ENCODE measurements at regions not wholly inside any gene's neighbourhood (a gene's known extent, or its start where the extent isn't known, plus 50 kb on each side); places are given as distances from the start of the nearest gene placed in this dataset.

GRCh38 chr9:1157836-1158235 is 107.7 kb downstream of the DMRT2 start:
- TF ChIP-seq, protein P1, sequence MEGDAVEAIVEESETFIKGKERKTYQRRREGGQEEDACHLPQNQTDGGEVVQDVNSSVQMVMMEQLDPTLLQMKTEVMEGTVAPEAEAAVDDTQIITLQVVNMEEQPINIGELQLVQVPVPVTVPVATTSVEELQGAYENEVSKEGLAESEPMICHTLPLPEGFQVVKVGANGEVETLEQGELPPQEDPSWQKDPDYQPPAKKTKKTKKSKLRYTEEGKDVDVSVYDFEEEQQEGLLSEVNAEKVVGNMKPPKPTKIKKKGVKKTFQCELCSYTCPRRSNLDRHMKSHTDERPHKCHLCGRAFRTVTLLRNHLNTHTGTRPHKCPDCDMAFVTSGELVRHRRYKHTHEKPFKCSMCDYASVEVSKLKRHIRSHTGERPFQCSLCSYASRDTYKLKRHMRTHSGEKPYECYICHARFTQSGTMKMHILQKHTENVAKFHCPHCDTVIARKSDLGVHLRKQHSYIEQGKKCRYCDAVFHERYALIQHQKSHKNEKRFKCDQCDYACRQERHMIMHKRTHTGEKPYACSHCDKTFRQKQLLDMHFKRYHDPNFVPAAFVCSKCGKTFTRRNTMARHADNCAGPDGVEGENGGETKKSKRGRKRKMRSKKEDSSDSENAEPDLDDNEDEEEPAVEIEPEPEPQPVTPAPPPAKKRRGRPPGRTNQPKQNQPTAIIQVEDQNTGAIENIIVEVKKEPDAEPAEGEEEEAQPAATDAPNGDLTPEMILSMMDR (IDR thresholded peaks at IDR 0.05; ENCODE audit: insufficient read depth, low read length, severe bottlenecking): no peak
- no peak for FAIRE-seq
- no peaks in the 10 kb centered on the region for H3K27me3 ChIP-seq (ENCODE audit: control insufficient read depth, insufficient read depth, low read length)
- DNase-seq (ENCODE audit: low read depth): no peak
- H3K36me3 ChIP-seq (ENCODE audit: control insufficient read depth, insufficient read depth, low read length): no peaks in the 10 kb centered on the region
- H3K4me3 ChIP-seq (ENCODE audit: low read depth, low read length): no peak overlapping the region

- TF ChIP-seq, protein P1 (IDR thresholded peaks at IDR 0.05; ENCODE audit: insufficient read depth, low read length, severe bottlenecking): no peak
- DNase-seq (ENCODE audit: low read depth): no peak
- no peak overlapping the region for H3K4me3 ChIP-seq (ENCODE audit: low read depth, low read length)
- FAIRE-seq: no peak
- H3K36me3 ChIP-seq (ENCODE audit: control insufficient read depth, insufficient read depth, low read length): no peaks in the 10 kb centered on the region
- H3K27me3 ChIP-seq (ENCODE audit: control insufficient read depth, insufficient read depth, low read length): no peaks in the 10 kb centered on the region
Measured at GRCh38 chr9:1170918-1171317, 120.8 kb downstream of the DMRT2 start.

- Histone ChIP-seq H3K4me3 (ENCODE audit: low read depth, low read length) (no peak overlapping the region), H3K36me3 (ENCODE audit: control insufficient read depth, insufficient read depth, low read length) (no peaks in the 10 kb centered on the region), H3K27me3 (ENCODE audit: control insufficient read depth, insufficient read depth, low read length) (no peaks in the 10 kb centered on the region)
- TF ChIP-seq, protein P1 (IDR thresholded peaks at IDR 0.05; ENCODE audit: insufficient read depth, low read length, severe bottlenecking): no peak
- no peak for DNase-seq (ENCODE audit: low read depth)
- FAIRE-seq: no peak
Measured at GRCh38 chr9:1171546-1171945, 121.4 kb downstream of the DMRT2 start.

DNA sequence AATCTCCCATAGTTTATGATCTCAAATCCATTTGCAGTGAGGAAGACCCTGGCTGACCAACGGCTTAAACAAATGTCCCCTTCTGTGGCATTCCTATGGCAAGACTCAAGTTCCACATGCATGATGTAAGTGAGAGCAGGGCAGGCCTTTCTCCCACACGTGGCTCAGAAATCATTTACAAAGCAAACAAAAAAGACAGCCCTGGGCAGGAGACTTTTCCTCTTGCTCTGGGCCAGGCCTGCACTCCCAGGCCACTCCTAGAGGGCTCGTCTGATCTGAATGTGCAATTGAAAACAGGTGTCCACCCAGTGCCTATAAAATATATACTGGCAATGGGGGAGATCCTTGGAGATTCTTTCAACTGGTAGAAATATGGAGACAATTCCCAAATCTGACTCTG is 123.1 kb downstream of the DMRT2 start:
- Histone ChIP-seq H3K4me3 (ENCODE audit: low read depth, low read length) (no peak overlapping the region), H3K27me3 (ENCODE audit: control insufficient read depth, insufficient read depth, low read length) (no peaks in the 10 kb centered on the region), H3K36me3 (ENCODE audit: control insufficient read depth, insufficient read depth, low read length) (no peaks in the 10 kb centered on the region)
- DNase-seq (ENCODE audit: low read depth) (peak; percentile 46), FAIRE-seq (no peak)
- TF ChIP-seq, protein P1 (IDR thresholded peaks at IDR 0.05; ENCODE audit: insufficient read depth, low read length, severe bottlenecking): no peak

- FAIRE-seq (no peak), DNase-seq (ENCODE audit: low read depth) (no peak)
- Histone ChIP-seq H3K36me3 (ENCODE audit: control insufficient read depth, insufficient read depth, low read length) (no peaks in the 10 kb centered on the region), H3K27me3 (ENCODE audit: control insufficient read depth, insufficient read depth, low read length) (no peaks in the 10 kb centered on the region), H3K4me3 (ENCODE audit: low read depth, low read length) (no peak overlapping the region)
- TF ChIP-seq, protein P1 (IDR thresholded peaks at IDR 0.05; ENCODE audit: insufficient read depth, low read length, severe bottlenecking): no peak
Measured at GRCh38 chr9:1173993-1174392, 123.8 kb downstream of the DMRT2 start.

DNA sequence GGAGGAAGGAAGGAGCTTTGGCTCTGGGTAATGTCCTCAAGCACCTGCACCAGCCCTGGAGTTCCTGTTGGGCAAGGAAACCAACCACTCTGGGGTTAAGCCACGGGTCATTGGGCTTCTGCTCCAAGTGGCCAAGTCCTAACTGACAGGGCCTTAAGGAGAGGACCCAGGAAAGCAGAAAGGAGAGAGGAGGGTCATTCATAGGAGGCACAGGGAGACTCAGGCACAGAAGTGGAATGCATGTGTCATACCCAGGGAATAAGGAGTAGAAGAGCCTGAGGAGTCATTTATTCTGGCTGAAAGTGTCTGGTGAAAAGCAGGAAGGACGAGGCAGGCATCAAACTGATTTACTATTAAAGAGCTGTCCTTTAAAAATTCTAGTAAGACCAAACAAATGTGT is 129.2 kb downstream of the DMRT2 start:
- no peaks in the 10 kb centered on the region for H3K36me3 ChIP-seq (ENCODE audit: control insufficient read depth, insufficient read depth, low read length)
- DNase-seq (ENCODE audit: low read depth): no peak
- no peaks in the 10 kb centered on the region for H3K27me3 ChIP-seq (ENCODE audit: control insufficient read depth, insufficient read depth, low read length)
- TF ChIP-seq, protein P1 (IDR thresholded peaks at IDR 0.05; ENCODE audit: insufficient read depth, low read length, severe bottlenecking): no peak
- FAIRE-seq: no peak
- no peak overlapping the region for H3K4me3 ChIP-seq (ENCODE audit: low read depth, low read length)
